Testis (tissue), 2 donors: ENCODE measurements at regions not wholly inside any gene's neighbourhood (a gene's known extent, or its start where the extent isn't known, plus 50 kb on each side); places are given as distances from the start of the nearest gene placed in this dataset.

Experiments
- DNase-seq: peaks from one replicate; pipeline ENCODE4 v3.0.0-alpha.2; 2019
- H3K27ac ChIP-seq, 2 donors: fragments of 200-600 bp; sonication (generic); one replicate each; pipeline ENCODE4 v1.5.1; 2019
- H3K27me3 ChIP-seq: fragments of 200-600 bp; sonication (generic); one replicate; pipeline ENCODE4 v1.5.1; 2019
- H3K36me3 ChIP-seq: fragments of 200-600 bp; sonication (generic); one replicate; pipeline ENCODE4 v1.5.1; 2017; ENCODE audit warnings: low read depth; ENCODE audit errors: missing control alignments
- H3K4me1 ChIP-seq: fragments of 200-600 bp; sonication (generic); one replicate; pipeline ENCODE4 v1.5.1; 2019
- H3K4me3 ChIP-seq, 2 donors: fragments of 200-600 bp; sonication (generic); one replicate each; pipeline ENCODE4 v1.5.1; 2017 to 2019
- H3K9me3 ChIP-seq: fragments of 200-600 bp; sonication (generic); one replicate; pipeline ENCODE4 v1.5.1; 2017
- CTCF ChIP-seq, 3 experiments: fragments of 450-650 bp in 2 of 3; fragments of 200-600 bp in 1 of 3; sonication (generic) in 1 of 3; IDR thresholded peaks; one replicate each; pipeline ENCODE4 v1.5.1; 2016 to 2019; ENCODE audit warnings: antibody characterized with exemption in 3 of 3, mild to moderate bottlenecking in 2 of 3, moderate library complexity in 1 of 3
- POLR2A ChIP-seq: fragments of 450-650 bp; IDR thresholded peaks from one replicate; pipeline ENCODE4 v1.6.1; 2017; ENCODE audit warnings: antibody characterized with exemption, mild to moderate bottlenecking, moderate library complexity
- WGBS, 2 donors: methylation state at CpG; one replicate each; pipeline ENCODE4 v1.1.5; 2018; 5-methylcytosine and 5-hydroxymethylcytosine counted together
- intact Hi-C: fragments of 100-400 bp; cut with DNase I; formaldehyde crosslinking; loops from one replicate; pipeline ENCODE4 v1.15.1; 2023; ENCODE audit warnings: low total_unique reads

GRCh38 chr17:77845541-77846225, 112.8 kb upstream of the TNRC6C start:
- no peak for TF ChIP-seq POLR2A
- no peak for TF ChIP-seq CTCF (IDR thresholded peaks at IDR 0.05)
- no peaks in the 10 kb centered on the region for H3K27me3 ChIP-seq
- H3K4me3 ChIP-seq = no peak overlapping the region
- no peak overlapping the region for H3K27ac ChIP-seq
- no peak for DNase-seq
- no peaks in the 10 kb centered on the region for H3K36me3 ChIP-seq
- 85 to 89% methylated on average over 12 to 19 of the region's 19 CpGs for WGBS, 2 donors
- intact Hi-C loops = no loop called here
- H3K9me3 ChIP-seq = no peaks in the 10 kb centered on the region
- no peaks in the 10 kb centered on the region for H3K4me1 ChIP-seq

GRCh38 chr17:77846531-77847085, 111.9 kb upstream of the TNRC6C start:
- no peak for TF ChIP-seq CTCF (IDR thresholded peaks at IDR 0.05)
- TF ChIP-seq POLR2A = no peak
- no peak overlapping the region for H3K4me3 ChIP-seq
- H3K9me3 ChIP-seq = no peaks in the 10 kb centered on the region
- H3K4me1 ChIP-seq = no peaks in the 10 kb centered on the region
- no peak overlapping the region for H3K27ac ChIP-seq
- intact Hi-C loops = no loop called here
- H3K36me3 ChIP-seq = no peaks in the 10 kb centered on the region
- 77 to 83% methylated on average over 4 to 5 of the region's 5 CpGs for WGBS, 2 donors
- H3K27me3 ChIP-seq = no peaks in the 10 kb centered on the region
- DNase-seq = no peak

GRCh38 chr17:77847221-77848085, 111.0 kb upstream of the TNRC6C start:
- WGBS, 2 donors = 90 to 100% methylated on average over 11 to 20 of the region's 20 CpGs
- no peak overlapping the region for H3K4me3 ChIP-seq

GRCh38 chr17:77848257-77848656, 110.2 kb upstream of the TNRC6C start:
- Histone ChIP-seq H3K4me1 (no peaks in the 10 kb centered on the region), H3K27ac (no peak overlapping the region), H3K4me3 (no peak overlapping the region), H3K27me3 (no peaks in the 10 kb centered on the region), H3K9me3 (no peaks in the 10 kb centered on the region), H3K36me3 (no peaks in the 10 kb centered on the region)
- TF ChIP-seq CTCF (IDR thresholded peaks at IDR 0.05) = no peak
- no peak for TF ChIP-seq POLR2A
- DNase-seq = no peak
- WGBS, 2 donors = 81 to 84% methylated on average over 12 of the region's 12 CpGs
- intact Hi-C loops = no loop called here

More at GRCh38 chr17:77847221-77848085, 111.0 kb upstream of the TNRC6C start:
- no peaks in the 10 kb centered on the region for H3K4me1 ChIP-seq
- TF ChIP-seq CTCF (IDR thresholded peaks at IDR 0.05) = no peak
- H3K27ac ChIP-seq = no peak overlapping the region
- H3K9me3 ChIP-seq = no peaks in the 10 kb centered on the region
- no peaks in the 10 kb centered on the region for H3K27me3 ChIP-seq
- H3K36me3 ChIP-seq = no peaks in the 10 kb centered on the region
- no peak for DNase-seq
- intact Hi-C loops = no loop called here
